Spleen (tissue), 11 donors: ENCODE measurements at regions not wholly inside any gene's neighbourhood (a gene's known extent, or its start where the extent isn't known, plus 50 kb on each side); places are given as distances from the start of the nearest gene placed in this dataset.

ENCODE experiments used
- DNase-seq: peaks from one replicate; pipeline ENCODE4 v3.0.0-alpha.2; 2020
- H3K27ac ChIP-seq, 8 donors: fragments of 200-600 bp; sonication (generic) in 7 of 8; 1 replicate in 4 of 8; 2 replicates in 4 of 8; pipeline versions ENCODE4 v1.5.0 to v1.8.0; 2016 to 2021; ENCODE audit warnings: inconsistent platforms in 4 of 8, mild to moderate bottlenecking in 4 of 8, moderate library complexity in 1 of 8
- H3K27me3 ChIP-seq, 7 donors: fragments of 200-600 bp; sonication (generic) in 6 of 7; replicated peaks in 1 of 7; 1 replicate in 4 of 7; 2 replicates in 3 of 7; pipeline versions ENCODE4 v1.5.0 to v1.8.0; 2016 to 2021; ENCODE audit warnings: inconsistent platforms in 3 of 7, mild to moderate bottlenecking in 1 of 7
- H3K36me3 ChIP-seq, 6 donors: fragments of 200-600 bp; sonication (generic) in 5 of 6; 1 replicate in 4 of 6; 2 replicates in 2 of 6; pipeline versions ENCODE4 v1.5.0 to v1.8.0; 2016 to 2021; ENCODE audit warnings: inconsistent platforms in 2 of 6
- H3K4me1 ChIP-seq, 6 donors: fragments of 200-600 bp; sonication (generic) in 5 of 6; 1 replicate in 3 of 6; 2 replicates in 3 of 6; pipeline versions ENCODE4 v1.5.0 to v1.8.0; 2016 to 2021; ENCODE audit warnings: inconsistent platforms in 3 of 6
- H3K4me3 ChIP-seq, 8 donors: fragments of 200-600 bp; sonication (generic) in 7 of 8; 1 replicate in 4 of 8; 2 replicates in 4 of 8; pipeline versions ENCODE4 v1.5.0 to v1.8.0; 2016 to 2021; ENCODE audit warnings: inconsistent platforms in 4 of 8, mild to moderate bottlenecking in 4 of 8, moderate library complexity in 2 of 8
- H3K9me3 ChIP-seq, 8 donors: fragments of 200-600 bp; sonication (generic) in 7 of 8; 1 replicate in 4 of 8; 2 replicates in 4 of 8; pipeline versions ENCODE4 v1.5.0 to v1.8.0; 2016 to 2021; ENCODE audit warnings: inconsistent platforms in 4 of 8
- POLR2A ChIP-seq, 3 donors: fragments of 450-650 bp; IDR thresholded peaks; one replicate each; pipeline ENCODE4 v1.5.1; 2017; ENCODE audit warnings: antibody characterized with exemption in 3 of 3, mild to moderate bottlenecking in 1 of 3
- POLR2AphosphoS5 ChIP-seq, 3 donors: sonication (generic); formaldehyde crosslinking; IDR thresholded peaks; one replicate each; pipeline ENCODE4 v1.5.1; 2017; ENCODE audit warnings: antibody characterized with exemption in 3 of 3
- whole genome bisulfite sequencing, 5 donors: extraction: QIAGEN DNeasy Blood & Tissue Kit in 3 of 5; methylation state at CpG; one replicate each; pipeline versions ENCODE4 v1.1.5 to v1.1.7; 2013 to 2018; 5-methylcytosine and 5-hydroxymethylcytosine counted together
- intact Hi-C: fragments of 100-400 bp; cut with DNase I; formaldehyde crosslinking; loops from one replicate; pipeline ENCODE4 v1.15.0; 2023; ENCODE audit warnings: low total_unique reads
- TF ChIP-seq, protein P1 (sequence below), 11 experiments: fragments of 200-600 bp in 7 of 11; fragments of 450-650 bp in 4 of 11; sonication (generic) in 4 of 11; IDR thresholded peaks in 8 of 11; conservative IDR thresholded peaks in 3 of 11; 1 replicate in 7 of 11; 2 replicates in 4 of 11; pipeline versions ENCODE4 v1.4.0 to v1.8.0; 2016 to 2021; ENCODE audit warnings: antibody characterized with exemption in 11 of 11, inconsistent platforms in 4 of 11, mild to moderate bottlenecking in 1 of 11
- donor health status: healthy with polysubstance abuse.
- donor health status: DM: no; HTN: no; CAD: no; lungs with moderate emphysema.
- donor health status: DM: no; HTN: no; CAD: no.
- donor health status: Bipolar disorder and iron deficiency.
- donor health status: healthy.
- donor health status: DM: no; HTN: no; CAD: no.
- donor health status: DM: yes; HTN: yes; CAD: no.

DNA sequence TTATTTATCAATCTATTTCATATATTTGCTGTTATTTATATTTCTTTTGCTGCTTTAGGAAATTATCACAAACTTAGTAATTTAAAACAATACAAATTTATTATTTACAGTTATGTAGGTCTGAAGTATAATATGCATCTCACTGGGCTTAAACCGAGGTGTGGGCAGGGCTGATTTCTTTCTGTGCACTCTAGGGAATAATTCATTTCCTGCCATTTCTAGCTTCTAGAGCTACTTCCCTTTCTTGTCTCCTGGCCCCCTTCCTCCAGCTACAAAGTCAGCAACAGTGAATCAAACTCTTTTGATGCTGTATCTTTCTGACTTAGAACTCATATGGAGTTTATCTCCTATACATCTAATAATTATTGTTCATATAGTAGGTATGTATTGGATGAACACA lies 303.5 kb upstream of the ARSJ start:
- H3K9me3 ChIP-seq = peaks cover 0 to 11% (median 0%) of the 10 kb centered on the region in 8 donors
- intact Hi-C loops = no loop called here
- H3K4me1 ChIP-seq = peaks cover 0 to 8% (median 0%) of the 10 kb centered on the region in 6 donors
- no peak for TF ChIP-seq POLR2AphosphoS5 (IDR thresholded peaks at IDR 0.05)
- TF ChIP-seq POLR2A (IDR thresholded peaks at IDR 0.05) = no peak
- no peaks in the 10 kb centered on the region for H3K27me3 ChIP-seq
- H3K4me3 ChIP-seq = no peak overlapping the region
- no peaks in the 10 kb centered on the region for H3K36me3 ChIP-seq
- no peak overlapping the region for H3K27ac ChIP-seq
- WGBS, 5 donors = 5 to 11% (median 6%) methylated on average over 1 of the region's 1 CpG
- DNase-seq = no peak

GRCh38 chr4:114284629-114285028 lies 305.2 kb upstream of the ARSJ start:
- Histone ChIP-seq H3K9me3 (peaks cover 0 to 11% (median 0%) of the 10 kb centered on the region in 8 donors), H3K27me3 (no peaks in the 10 kb centered on the region), H3K27ac (no peak overlapping the region), H3K4me3 (no peak overlapping the region), H3K36me3 (no peaks in the 10 kb centered on the region), H3K4me1 (peaks cover 0 to 8% (median 0%) of the 10 kb centered on the region in 6 donors)
- intact Hi-C loops = no loop called here
- DNase-seq = no peak
- TF ChIP-seq POLR2AphosphoS5 (IDR thresholded peaks at IDR 0.05) (no peak), POLR2A (IDR thresholded peaks at IDR 0.05) (no peak)
- TF ChIP-seq, protein P1, sequence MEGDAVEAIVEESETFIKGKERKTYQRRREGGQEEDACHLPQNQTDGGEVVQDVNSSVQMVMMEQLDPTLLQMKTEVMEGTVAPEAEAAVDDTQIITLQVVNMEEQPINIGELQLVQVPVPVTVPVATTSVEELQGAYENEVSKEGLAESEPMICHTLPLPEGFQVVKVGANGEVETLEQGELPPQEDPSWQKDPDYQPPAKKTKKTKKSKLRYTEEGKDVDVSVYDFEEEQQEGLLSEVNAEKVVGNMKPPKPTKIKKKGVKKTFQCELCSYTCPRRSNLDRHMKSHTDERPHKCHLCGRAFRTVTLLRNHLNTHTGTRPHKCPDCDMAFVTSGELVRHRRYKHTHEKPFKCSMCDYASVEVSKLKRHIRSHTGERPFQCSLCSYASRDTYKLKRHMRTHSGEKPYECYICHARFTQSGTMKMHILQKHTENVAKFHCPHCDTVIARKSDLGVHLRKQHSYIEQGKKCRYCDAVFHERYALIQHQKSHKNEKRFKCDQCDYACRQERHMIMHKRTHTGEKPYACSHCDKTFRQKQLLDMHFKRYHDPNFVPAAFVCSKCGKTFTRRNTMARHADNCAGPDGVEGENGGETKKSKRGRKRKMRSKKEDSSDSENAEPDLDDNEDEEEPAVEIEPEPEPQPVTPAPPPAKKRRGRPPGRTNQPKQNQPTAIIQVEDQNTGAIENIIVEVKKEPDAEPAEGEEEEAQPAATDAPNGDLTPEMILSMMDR (IDR thresholded peaks at IDR 0.05 in 8 of 11, conservative IDR thresholded peaks at IDR 0.05 in 3 of 11) = no peak
- 85 to 100% (median 91%) methylated on average over 1 of the region's 1 CpG for WGBS, 5 donors

GRCh38 chr4:114286262-114286810 lies 306.9 kb upstream of the ARSJ start:
- no peak for TF ChIP-seq POLR2AphosphoS5 (IDR thresholded peaks at IDR 0.05)
- TF ChIP-seq POLR2A (IDR thresholded peaks at IDR 0.05) = no peak
- Histone ChIP-seq H3K36me3 (no peaks in the 10 kb centered on the region), H3K4me1 (peaks cover 0 to 8% (median 0%) of the 10 kb centered on the region in 6 donors), H3K27ac (no peak overlapping the region), H3K4me3 (no peak overlapping the region), H3K27me3 (no peaks in the 10 kb centered on the region), H3K9me3 (peaks cover 0 to 11% (median 0%) of the 10 kb centered on the region in 8 donors)
- DNase-seq = no peak
- intact Hi-C loops = no loop called here
- WGBS, 5 donors = 78 to 93% (median 85%) methylated on average over 3 of the region's 3 CpGs

- no peak overlapping the region for H3K4me3 ChIP-seq
- peaks cover 0 to 11% (median 1%) of the 10 kb centered on the region in 8 donors for H3K9me3 ChIP-seq
- no peaks in the 10 kb centered on the region for H3K36me3 ChIP-seq
- intact Hi-C loops = no loop called here
- DNase-seq = no peak
- TF ChIP-seq, protein P1 (IDR thresholded peaks at IDR 0.05 in 8 of 11, conservative IDR thresholded peaks at IDR 0.05 in 3 of 11) = no peak
- no peak for TF ChIP-seq POLR2A (IDR thresholded peaks at IDR 0.05)
- TF ChIP-seq POLR2AphosphoS5 (IDR thresholded peaks at IDR 0.05) = no peak
- H3K27ac ChIP-seq = no peak overlapping the region
- no peaks in the 10 kb centered on the region for H3K27me3 ChIP-seq
- WGBS, 5 donors = 74 to 90% (median 83%) methylated on average over 8 to 10 of the region's 10 CpGs
- H3K4me1 ChIP-seq = peaks cover 0 to 8% (median 0%) of the 10 kb centered on the region in 6 donors
Measured at GRCh38 chr4:114287079-114287696, 307.7 kb upstream of the ARSJ start.

DNA sequence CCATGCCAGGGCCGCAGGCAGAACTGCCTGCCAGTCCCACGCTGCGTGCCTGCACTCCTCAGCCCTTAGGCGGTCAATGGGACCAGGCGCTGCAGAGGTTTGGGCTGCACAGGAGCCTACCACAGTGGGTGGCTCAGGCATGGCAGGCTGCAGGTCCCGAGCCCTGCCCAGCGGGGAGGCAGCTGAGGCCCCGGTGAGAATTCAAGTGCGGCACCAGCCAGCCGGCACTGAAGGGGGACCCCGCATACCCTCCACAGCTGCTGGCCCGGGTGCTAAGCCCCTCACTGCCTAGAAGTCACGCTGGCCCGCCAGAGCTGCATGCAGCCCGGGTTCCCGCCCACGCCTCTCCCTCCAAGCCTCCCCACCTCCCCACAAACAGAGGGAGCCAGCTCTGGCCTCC lies 302.5 kb upstream of the UGT8 start:
- 92 to 100% (median 94%) methylated on average over 5 to 17 of the region's 17 CpGs for whole genome bisulfite sequencing, 5 donors
- H3K27me3 ChIP-seq = no peaks in the 10 kb centered on the region
- no peak for TF ChIP-seq POLR2AphosphoS5 (IDR thresholded peaks at IDR 0.05)
- no peak for TF ChIP-seq POLR2A (IDR thresholded peaks at IDR 0.05)
- TF ChIP-seq, protein P1 (IDR thresholded peaks at IDR 0.05 in 8 of 11, conservative IDR thresholded peaks at IDR 0.05 in 3 of 11) = no peak

More for the DNA sequence above, 302.5 kb upstream of the UGT8 start:
- no peak overlapping the region for H3K4me3 ChIP-seq
- H3K27ac ChIP-seq = no peak overlapping the region
- H3K36me3 ChIP-seq = no peaks in the 10 kb centered on the region
- peaks cover 0 to 36% (median 15%) of the 10 kb centered on the region in 8 donors for H3K9me3 ChIP-seq
- peak; percentile 68 for DNase-seq
- intact Hi-C loops = no loop called here
- no peaks in the 10 kb centered on the region for H3K4me1 ChIP-seq
